Tibial nerve (tissue), 4 donors: ENCODE measurements at regions not wholly inside any gene's neighbourhood (a gene's known extent, or its start where the extent isn't known, plus 50 kb on each side); places are given as distances from the start of the nearest gene placed in this dataset.

Experiments used
- DNase-seq, 2 donors: peaks; one replicate each; pipeline ENCODE4 v3.0.0-alpha.2; 2019; ENCODE audit warnings: low spot score in 2 of 2
- H3K27ac ChIP-seq, 4 donors: fragments of 200-600 bp; sonication (generic) in 3 of 4; one replicate each; pipeline ENCODE4 v1.5.1; 2017 to 2019; ENCODE audit warnings: mild to moderate bottlenecking in 1 of 4
- H3K27me3 ChIP-seq, 2 donors: fragments of 200-600 bp; sonication (generic) in 1 of 2; one replicate each; pipeline versions ENCODE4 v1.5.1 to v1.6.0; 2017 to 2019
- H3K36me3 ChIP-seq, 3 donors: fragments of 200-600 bp; sonication (generic); one replicate each; pipeline ENCODE4 v1.5.1; 2018 to 2019
- H3K4me1 ChIP-seq, 4 donors: fragments of 200-600 bp; sonication (generic) in 3 of 4; one replicate each; pipeline ENCODE4 v1.5.1; 2017 to 2019
- H3K4me3 ChIP-seq, 4 donors: fragments of 200-600 bp; sonication (generic) in 3 of 4; one replicate each; pipeline ENCODE4 v1.5.1; 2017 to 2019; ENCODE audit warnings: mild to moderate bottlenecking in 1 of 4, moderate library complexity in 1 of 4
- H3K9me3 ChIP-seq, 4 donors: fragments of 200-600 bp; sonication (generic) in 3 of 4; one replicate each; pipeline ENCODE4 v1.5.1; 2017 to 2019
- EP300 ChIP-seq, 2 donors: sonication (generic); formaldehyde crosslinking; IDR thresholded peaks; one replicate each; pipeline ENCODE4 v1.6.1; 2017; ENCODE audit warnings: antibody characterized with exemption in 2 of 2, mild to moderate bottlenecking in 1 of 2
- POLR2A ChIP-seq, 2 donors: fragments of 450-650 bp; IDR thresholded peaks; one replicate each; pipeline ENCODE4 v1.6.1; 2017; ENCODE audit warnings: antibody characterized with exemption in 2 of 2, mild to moderate bottlenecking in 2 of 2, moderate library complexity in 2 of 2
- WGBS, 2 donors: methylation state at CpG; one replicate each; pipeline ENCODE4 v1.1.5; 2018; 5-methylcytosine and 5-hydroxymethylcytosine counted together
- TF ChIP-seq, protein P1 (sequence below), 5 experiments: fragments of 200-600 bp in 3 of 5; fragments of 450-650 bp in 2 of 5; sonication (generic) in 3 of 5; IDR thresholded peaks; one replicate each; pipeline ENCODE4 v1.5.1; 2016 to 2019; ENCODE audit warnings: antibody characterized with exemption in 5 of 5, mild to moderate bottlenecking in 3 of 5, moderate library complexity in 2 of 5

GRCh38 chr5:159571501-159572244, 241.4 kb upstream of the IL12B start:
- Histone ChIP-seq H3K36me3 (no peaks in the 10 kb centered on the region), H3K27ac (no peak overlapping the region), H3K4me1 (no peaks in the 10 kb centered on the region), H3K27me3 (no peaks in the 10 kb centered on the region), H3K9me3 (no peaks in the 10 kb centered on the region), H3K4me3 (no peak overlapping the region)
- no peak for TF ChIP-seq EP300 (IDR thresholded peaks at IDR 0.05)
- TF ChIP-seq POLR2A (IDR thresholded peaks at IDR 0.05): no peak
- TF ChIP-seq, protein P1, sequence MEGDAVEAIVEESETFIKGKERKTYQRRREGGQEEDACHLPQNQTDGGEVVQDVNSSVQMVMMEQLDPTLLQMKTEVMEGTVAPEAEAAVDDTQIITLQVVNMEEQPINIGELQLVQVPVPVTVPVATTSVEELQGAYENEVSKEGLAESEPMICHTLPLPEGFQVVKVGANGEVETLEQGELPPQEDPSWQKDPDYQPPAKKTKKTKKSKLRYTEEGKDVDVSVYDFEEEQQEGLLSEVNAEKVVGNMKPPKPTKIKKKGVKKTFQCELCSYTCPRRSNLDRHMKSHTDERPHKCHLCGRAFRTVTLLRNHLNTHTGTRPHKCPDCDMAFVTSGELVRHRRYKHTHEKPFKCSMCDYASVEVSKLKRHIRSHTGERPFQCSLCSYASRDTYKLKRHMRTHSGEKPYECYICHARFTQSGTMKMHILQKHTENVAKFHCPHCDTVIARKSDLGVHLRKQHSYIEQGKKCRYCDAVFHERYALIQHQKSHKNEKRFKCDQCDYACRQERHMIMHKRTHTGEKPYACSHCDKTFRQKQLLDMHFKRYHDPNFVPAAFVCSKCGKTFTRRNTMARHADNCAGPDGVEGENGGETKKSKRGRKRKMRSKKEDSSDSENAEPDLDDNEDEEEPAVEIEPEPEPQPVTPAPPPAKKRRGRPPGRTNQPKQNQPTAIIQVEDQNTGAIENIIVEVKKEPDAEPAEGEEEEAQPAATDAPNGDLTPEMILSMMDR (IDR thresholded peaks at IDR 0.05): no peak
- 55 to 85% methylated on average over 1 of the region's 1 CpG for WGBS, 2 donors
- DNase-seq: no peak

GRCh38 chr5:159576902-159577301, 246.6 kb upstream of the IL12B start:
- H3K27ac ChIP-seq: no peak overlapping the region
- TF ChIP-seq POLR2A (IDR thresholded peaks at IDR 0.05): no peak
- TF ChIP-seq EP300 (IDR thresholded peaks at IDR 0.05): no peak
- TF ChIP-seq, protein P1 (IDR thresholded peaks at IDR 0.05): no peak
- no peaks in the 10 kb centered on the region for H3K27me3 ChIP-seq
- no peaks in the 10 kb centered on the region for H3K36me3 ChIP-seq
- H3K4me1 ChIP-seq: no peaks in the 10 kb centered on the region
- DNase-seq: no peak
- WGBS, 2 donors: 91 to 96% methylated on average over 7 of the region's 7 CpGs
- no peak overlapping the region for H3K4me3 ChIP-seq
- no peaks in the 10 kb centered on the region for H3K9me3 ChIP-seq

DNA sequence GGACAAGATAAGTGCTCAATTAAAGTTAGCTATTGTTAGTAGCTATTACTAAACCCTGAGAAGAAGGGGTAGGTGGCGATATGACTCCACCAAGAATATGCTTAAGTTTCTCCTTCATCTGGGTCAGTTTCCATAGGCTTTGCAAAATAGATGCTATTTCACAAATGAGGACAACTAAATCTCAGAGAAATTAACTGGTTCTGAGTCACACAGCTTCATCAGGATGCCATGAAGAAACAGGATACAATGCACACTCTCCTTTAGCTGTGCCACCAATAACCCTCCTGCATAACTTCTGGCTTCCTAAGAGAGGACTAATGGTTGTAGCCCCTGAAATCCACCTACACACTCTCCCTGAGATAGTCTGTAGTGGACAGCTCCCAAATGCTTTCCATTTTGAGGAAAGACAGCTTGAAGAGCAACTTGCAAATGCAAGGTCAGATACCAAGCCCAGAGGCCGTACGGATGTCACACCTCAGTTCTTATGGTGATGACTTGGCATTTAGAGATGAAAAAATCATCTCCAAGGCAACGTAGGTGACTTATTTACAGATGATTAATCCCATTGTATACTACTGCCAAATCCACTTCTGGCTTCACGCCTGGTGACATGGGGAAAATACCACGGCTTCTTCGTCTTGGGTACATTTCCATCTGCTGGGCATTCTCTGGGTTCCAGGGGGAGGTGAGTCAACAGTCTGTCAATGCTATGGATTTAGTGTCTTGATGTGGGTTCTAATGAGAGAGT, 251.4 kb upstream of the IL12B start:
- no peaks in the 10 kb centered on the region for H3K36me3 ChIP-seq
- H3K4me3 ChIP-seq: no peak overlapping the region
- H3K9me3 ChIP-seq: peaks cover 0 to 6% (median 0%) of the 10 kb centered on the region in 4 donors
- no peaks in the 10 kb centered on the region for H3K4me1 ChIP-seq
- TF ChIP-seq EP300 (IDR thresholded peaks at IDR 0.05): no peak
- TF ChIP-seq, protein P1 (IDR thresholded peaks at IDR 0.05): no peak
- TF ChIP-seq POLR2A (IDR thresholded peaks at IDR 0.05): no peak
- no peak overlapping the region for H3K27ac ChIP-seq
- no peaks in the 10 kb centered on the region for H3K27me3 ChIP-seq
- 77 to 82% methylated on average over 7 of the region's 7 CpGs for WGBS, 2 donors
- DNase-seq: no peak

- Histone ChIP-seq H3K4me3 (no peak overlapping the region), H3K27ac (no peak overlapping the region), H3K9me3 (peaks cover 0 to 6% (median 0%) of the 10 kb centered on the region in 4 donors), H3K27me3 (no peaks in the 10 kb centered on the region), H3K36me3 (no peaks in the 10 kb centered on the region), H3K4me1 (no peaks in the 10 kb centered on the region)
- DNase-seq: no peak
- 92 to 93% methylated on average over 1 of the region's 1 CpG for whole genome bisulfite sequencing, 2 donors
- TF ChIP-seq EP300 (IDR thresholded peaks at IDR 0.05) (no peak), POLR2A (IDR thresholded peaks at IDR 0.05) (no peak)
- TF ChIP-seq, protein P1 (IDR thresholded peaks at IDR 0.05): no peak
Observed at GRCh38 chr5:159582756-159583541, 252.7 kb upstream of the IL12B start.
